Stimulated activated CD4-positive, alpha-beta T cell treated with anti-CD3 and anti-CD28 coated beads, Interleukin-1b, Interleukin-23, amount 100 ng/mL, for 48 hours (primary cell): ENCODE measurements at regions not wholly inside any gene's neighbourhood (a gene's known extent, or its start where the extent isn't known, plus 50 kb on each side); places are given as distances from the start of the nearest gene placed in this dataset.
"Not testable (repeated sequence)": the region's sequence is repeated elsewhere in the genome, so short reads cannot be mapped to it uniquely, and the experiment has no call there.

Experiments
- DNase-seq: peaks from one replicate; pipeline ENCODE4 v3.0.0-alpha.2; 2020

DNA sequence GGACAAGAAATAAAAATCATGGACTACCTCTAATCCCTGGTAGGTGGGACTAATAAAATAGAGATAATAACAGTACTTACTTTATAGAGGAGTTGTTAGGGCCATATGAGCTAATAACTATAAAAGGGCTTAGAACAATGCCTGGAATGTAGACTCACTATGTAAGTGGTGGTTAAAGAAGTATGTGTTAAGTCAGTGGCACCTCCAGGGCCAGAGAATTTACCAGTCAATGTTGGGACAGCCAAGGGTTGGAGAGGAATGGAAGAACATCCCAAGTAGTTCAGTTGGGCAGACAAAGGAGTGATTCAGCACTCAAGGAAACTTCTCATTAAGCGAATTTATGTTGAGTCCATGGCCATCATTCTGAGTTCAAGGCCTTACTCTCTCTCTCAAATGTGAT is 116.8 kb downstream of the OTOR start:
- DNase-seq = no peak

DNA sequence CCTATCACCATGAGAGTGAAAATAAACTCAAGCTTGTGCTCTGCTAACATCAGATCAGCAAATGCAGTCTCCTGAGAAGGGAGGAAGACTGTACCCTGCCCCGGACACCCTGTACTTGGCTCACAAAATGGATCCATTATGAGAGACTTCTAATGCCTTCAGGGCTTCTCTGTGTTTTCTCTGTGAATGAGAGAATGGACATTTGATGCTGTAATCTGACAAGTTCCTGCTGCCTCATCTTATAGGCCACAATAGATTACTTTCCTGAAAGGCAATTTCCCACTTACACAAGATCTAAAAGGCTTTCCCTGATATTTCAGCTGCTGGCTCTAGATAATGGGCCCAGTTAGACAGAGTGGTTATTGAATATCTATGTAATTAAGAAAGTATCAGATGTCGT is 117.2 kb downstream of the OTOR start:
- DNase-seq = no peak

GRCh38 chr20:16873124-16873523 is 125.0 kb downstream of the OTOR start:
- DNase-seq = not testable (repeated sequence)

DNA sequence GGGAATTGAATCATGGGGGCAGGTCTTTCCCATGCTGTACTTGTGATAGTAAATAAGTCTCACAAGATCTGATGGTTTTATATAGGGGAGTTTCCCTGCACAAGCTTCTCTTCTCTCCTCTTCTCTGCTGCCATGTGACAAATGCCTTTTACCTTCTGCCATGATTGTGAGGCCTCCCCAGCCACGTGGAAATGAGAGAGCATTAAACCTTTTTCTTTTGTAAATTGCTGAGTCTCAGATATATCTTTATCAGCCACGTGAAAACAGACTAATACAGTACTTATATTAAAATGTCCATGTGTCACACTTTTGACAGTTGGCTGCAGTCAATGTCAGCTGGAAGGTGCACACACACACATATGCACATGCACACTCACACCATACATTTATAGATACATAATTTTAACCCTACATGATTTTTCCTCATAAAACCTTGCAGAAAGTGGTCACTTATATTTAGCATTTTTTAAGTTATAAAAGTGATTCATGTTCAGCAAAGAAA is 128.9 kb downstream of the OTOR start:
- DNase-seq = no peak

GRCh38 chr20:16885746-16886145 is 137.6 kb downstream of the OTOR start:
- no peak for DNase-seq

DNA sequence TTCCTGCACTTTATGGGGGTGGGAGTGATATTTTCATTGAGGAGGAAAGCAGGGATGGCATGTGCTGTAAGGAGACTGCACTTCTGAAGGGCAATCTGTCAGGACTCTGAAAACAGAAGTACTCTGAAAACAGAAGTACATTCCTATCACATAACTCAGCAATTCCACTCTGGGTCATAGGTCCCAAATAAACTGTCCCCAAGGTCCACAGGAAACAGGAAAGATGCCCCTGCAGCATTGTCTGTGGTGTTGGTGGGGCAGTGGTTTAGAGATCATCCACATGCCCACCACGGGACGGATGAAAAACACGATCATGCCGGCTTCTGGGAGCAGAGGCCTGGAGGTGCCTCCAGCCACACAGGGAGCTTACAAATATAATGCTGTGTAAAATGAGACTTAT is 150.3 kb downstream of the OTOR start:
- no peak for DNase-seq

DNA sequence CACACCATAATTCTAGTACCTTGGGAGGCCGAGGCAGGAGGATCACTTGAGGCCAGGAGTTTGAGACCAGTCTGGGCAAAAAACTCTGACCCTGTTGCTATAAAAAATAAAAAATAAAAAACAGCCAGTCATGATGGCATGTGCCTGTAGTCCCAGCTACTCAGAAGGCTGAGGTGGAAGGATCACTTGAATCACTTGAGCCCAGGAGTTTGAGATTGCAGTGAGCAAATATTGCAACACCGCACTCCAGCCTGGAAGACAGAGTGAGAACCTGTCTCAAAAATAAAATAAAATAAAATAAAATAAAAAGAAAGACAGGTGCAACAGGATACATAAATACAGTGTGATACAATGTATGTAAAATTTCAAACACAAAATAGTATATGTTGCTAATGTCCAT is 154.5 kb downstream of the OTOR start:
- DNase-seq = no peak

DNA sequence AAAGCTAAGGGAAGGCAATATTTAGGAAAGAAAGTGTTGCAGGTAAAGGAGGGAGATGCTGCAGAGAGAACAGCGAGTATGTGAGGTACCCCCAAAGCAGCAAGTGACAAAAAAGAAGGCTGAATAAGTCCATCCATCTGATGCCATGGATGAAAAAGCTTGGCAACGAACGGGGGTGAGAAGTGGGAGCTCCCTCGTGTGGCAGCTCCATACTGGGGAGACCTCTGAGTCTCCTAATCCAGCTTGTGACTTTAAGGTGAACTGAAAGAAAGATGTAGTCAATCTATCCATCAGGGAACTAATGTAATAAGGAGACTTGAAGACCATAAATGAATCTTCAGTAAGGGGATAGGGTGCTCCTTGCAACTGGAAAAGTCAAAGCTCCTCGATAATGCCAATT is 156.6 kb downstream of the OTOR start:
- DNase-seq = no peak

GRCh38 chr20:16914277-16914676 is 166.1 kb downstream of the OTOR start:
- no peak for DNase-seq

DNA sequence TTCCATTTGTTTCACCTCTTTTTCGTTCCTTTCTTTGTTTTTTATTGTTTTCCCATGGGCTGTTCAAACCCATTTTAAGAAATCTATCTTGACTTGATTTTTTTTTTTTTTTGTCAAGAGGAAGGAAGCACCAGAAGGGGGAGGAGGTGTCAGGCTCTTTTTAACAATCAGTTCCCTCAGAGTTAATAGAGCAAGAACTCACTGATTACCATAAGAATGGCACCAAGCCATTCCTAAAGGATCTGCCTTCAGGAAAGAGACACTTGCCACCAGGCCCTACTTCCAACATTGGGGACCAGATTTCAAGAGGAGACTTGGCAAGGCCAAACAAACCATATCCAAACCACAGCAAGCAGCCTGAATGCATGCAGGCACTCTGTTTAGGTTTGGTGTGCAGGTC is 168.0 kb downstream of the OTOR start:
- no peak for DNase-seq

- DNase-seq = no peak
Measured at GRCh38 chr20:16917636-16918035, 169.5 kb downstream of the OTOR start.

DNA sequence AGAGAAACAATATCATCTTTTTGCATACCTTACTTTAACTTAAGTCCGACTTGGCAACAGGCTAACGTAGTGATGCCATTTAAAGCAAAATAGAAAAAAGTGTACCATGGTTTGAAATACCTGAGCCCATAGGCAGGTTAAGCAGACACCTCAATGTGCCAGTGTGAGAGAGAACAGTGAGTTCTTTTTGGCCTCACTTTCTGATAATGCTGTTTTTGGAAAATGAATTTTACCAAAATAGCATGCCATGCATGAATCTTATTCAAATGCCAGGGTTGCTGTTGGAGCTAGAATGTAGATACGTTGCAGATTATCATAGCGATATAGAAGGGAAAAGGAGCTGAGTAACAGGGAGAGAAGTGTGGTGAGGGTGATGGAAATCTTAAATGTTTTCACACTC is 170.2 kb downstream of the OTOR start:
- no peak for DNase-seq

- DNase-seq = no peak
Measured at GRCh38 chr20:16919841-16920240, 171.7 kb downstream of the OTOR start.

- DNase-seq = no peak
Measured at GRCh38 chr20:16922834-16923233, 174.7 kb downstream of the OTOR start.

GRCh38 chr20:16926626-16927430 is 178.7 kb downstream of the OTOR start:
- DNase-seq = no peak

DNA sequence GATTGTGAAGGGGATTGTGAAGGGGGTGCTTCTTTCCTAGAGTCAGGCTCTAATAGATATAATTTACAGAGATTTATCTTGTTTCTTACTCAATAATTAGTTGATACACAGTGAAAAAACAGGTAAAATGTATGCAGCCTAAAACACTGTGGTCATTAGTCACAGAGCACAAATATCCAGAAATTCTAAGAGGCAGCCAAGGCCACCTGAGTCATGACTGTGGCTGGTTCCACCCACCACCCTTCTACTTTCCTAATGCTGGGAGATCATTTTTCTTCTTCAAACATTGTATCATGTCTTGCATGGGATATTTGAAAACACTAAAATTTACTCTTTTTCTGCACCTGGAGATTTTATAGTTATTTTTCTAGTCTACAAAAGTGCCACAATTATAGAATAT is 181.6 kb downstream of the OTOR start:
- DNase-seq = no peak

DNA sequence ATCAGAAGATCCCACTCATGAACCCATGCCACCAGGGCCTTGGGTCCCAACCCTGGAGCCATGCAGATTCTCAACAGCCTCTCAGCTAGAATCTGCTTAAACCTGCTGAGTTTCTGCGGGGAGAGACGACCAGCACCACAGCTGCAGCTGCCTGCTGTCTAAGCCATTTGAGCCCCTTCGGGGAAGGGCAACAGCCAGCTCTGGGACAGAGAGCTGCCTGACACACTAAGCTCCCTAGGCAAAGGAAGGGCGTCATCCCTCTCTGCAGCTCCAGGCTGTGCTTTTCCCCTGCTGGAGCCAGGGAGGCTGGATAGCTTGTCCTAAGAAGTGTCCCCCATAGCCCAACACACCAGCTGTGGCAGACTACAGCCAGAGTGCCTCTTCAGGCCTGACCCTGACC is 182.5 kb downstream of the OTOR start:
- no peak for DNase-seq

GRCh38 chr20:16939051-16939450 is 190.9 kb downstream of the OTOR start:
- DNase-seq = no peak

GRCh38 chr20:16940701-16941100 is 192.5 kb downstream of the OTOR start:
- no peak for DNase-seq

DNA sequence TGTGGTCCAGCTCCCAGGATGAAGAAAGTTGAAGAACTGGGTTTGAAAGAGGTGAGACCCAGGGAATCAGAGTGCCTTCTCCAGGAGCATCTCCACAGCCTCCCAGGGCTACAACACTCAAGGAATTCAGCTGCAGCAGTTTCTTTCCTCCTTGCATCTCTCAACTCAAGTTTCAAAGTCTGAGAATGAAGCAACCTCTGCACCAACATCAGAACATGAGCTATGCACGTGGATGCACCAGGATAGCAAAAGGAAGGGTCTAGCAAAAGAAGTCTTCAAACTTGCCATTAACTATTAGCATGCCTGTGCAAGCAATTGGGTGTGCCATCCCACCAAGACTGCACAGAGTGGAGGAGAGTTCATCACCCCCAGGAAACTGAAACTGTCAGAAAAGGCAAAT is 193.9 kb downstream of the OTOR start:
- DNase-seq = no peak

DNA sequence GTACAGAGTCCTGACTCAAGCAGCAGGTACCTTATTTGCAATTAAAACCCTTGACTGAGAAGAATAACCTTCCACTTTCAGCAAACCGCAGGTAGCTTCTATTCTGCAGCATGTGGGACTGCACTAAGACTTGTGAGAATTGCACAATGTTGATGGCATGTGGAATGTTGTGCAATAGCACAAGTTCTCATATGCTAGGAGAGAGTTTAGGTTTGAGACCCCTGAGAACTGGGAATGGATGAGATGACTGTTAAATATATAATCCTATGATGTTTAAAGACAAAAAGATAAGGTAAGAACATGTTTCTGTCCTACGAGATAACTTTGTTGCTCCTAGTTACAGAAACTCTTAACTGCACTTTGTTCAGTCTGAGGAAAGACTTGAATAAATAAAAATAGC is 194.6 kb downstream of the OTOR start:
- no peak for DNase-seq

DNA sequence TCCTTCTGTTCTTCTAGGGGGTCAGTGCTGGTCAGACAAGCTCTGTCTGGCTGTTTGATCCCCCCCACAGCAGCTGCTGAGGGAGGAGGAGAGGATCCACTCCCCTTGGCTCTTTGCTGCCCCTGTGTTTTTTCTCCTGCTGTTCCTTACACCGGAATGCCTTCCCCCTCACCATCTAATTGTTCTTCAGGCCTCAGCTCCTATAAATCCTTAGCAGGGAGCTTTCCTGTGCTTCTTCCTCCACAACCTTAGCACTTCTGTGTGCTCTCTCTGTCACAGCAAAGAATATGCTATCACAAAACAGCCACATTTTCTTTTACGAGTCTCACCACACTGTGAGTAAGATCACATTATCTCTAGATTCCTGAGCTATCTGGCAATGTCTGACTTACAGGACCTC is 196.6 kb downstream of the OTOR start:
- DNase-seq = no peak

DNA sequence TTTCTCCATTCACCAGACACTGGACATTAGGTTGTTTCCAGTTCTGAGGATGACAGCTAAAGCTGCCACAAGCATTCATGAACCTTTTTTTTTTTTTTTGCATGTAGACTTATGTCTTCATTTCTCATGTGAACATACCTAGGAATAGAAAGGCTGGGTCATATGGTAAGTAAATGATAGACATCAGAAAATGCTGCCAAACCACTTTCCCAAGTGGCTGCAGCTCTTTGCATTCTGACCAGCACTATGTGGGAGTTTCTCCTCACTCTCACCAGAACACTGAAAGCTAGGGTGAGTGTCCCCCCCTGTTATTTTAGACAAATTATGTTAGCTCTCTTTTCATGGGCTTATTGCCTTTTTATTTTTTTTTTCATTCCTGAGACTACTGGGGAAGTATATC is 197.5 kb downstream of the OTOR start:
- DNase-seq = no peak

DNA sequence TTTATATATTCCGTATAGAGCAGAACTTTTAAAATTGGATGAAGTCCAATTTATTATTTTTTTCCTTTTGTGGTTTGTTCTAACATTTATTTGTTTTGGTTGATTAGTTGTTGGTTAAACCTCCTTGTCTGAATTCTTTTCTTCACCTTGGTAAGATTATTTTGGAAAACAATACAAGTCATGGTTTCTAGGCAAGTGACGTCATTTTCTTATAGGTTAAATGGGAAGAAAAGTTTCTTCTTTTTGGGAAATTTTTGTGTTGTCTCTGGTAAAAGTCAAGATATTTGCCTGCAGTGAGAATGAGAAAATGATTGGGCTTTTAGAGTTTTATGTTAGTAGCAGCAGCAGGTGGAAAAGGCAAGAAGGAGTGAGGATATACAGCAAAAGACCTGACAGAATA is 197.9 kb downstream of the OTOR start:
- no peak for DNase-seq

- no peak for DNase-seq
Measured at GRCh38 chr20:16947479-16947878, 199.3 kb downstream of the OTOR start.
